HEK293T (cell line): ENCODE measurements at regions not wholly inside any gene's neighbourhood (a gene's known extent, or its start where the extent isn't known, plus 50 kb on each side); places are given as distances from the start of the nearest gene placed in this dataset.

Experiments
- BHLHE40 ChIP-seq: fragments of 450-650 bp; IDR thresholded peaks from 2 replicates; pipeline ENCODE4 v1.6.1; 2016; ENCODE audit warnings: mild to moderate bottlenecking, moderate library complexity, borderline replicate concordance
- ELF4 ChIP-seq: fragments of 450-650 bp; IDR thresholded peaks from 2 replicates; pipeline ENCODE4 v1.6.1; 2017; ENCODE audit warnings: antibody characterized with exemption
- FOXK2 ChIP-seq: fragments of 450-650 bp; IDR thresholded peaks from 2 replicates; pipeline ENCODE4 v1.6.1; 2016; ENCODE audit warnings: mild to moderate bottlenecking
- LEF1 ChIP-seq: fragments of 450-650 bp; IDR thresholded peaks from 2 replicates; pipeline ENCODE4 v1.6.1; 2017; ENCODE audit warnings: mild to moderate bottlenecking, borderline replicate concordance
- SP1 ChIP-seq: fragments of 450-650 bp; IDR thresholded peaks from 2 replicates; pipeline ENCODE4 v1.6.1; 2017
- SUZ12 ChIP-seq: fragments of 450-650 bp; IDR thresholded peaks from 2 replicates; pipeline ENCODE4 v1.6.1; 2016; ENCODE audit warnings: mild to moderate bottlenecking
- TARDBP ChIP-seq: fragments of 450-650 bp; IDR thresholded peaks from 2 replicates; pipeline ENCODE4 v1.6.1; 2016
- TF ChIP-seq, protein P1 (sequence below): fragments of 450-650 bp; IDR thresholded peaks from 2 replicates; pipeline ENCODE4 v1.6.1; 2016

DNA sequence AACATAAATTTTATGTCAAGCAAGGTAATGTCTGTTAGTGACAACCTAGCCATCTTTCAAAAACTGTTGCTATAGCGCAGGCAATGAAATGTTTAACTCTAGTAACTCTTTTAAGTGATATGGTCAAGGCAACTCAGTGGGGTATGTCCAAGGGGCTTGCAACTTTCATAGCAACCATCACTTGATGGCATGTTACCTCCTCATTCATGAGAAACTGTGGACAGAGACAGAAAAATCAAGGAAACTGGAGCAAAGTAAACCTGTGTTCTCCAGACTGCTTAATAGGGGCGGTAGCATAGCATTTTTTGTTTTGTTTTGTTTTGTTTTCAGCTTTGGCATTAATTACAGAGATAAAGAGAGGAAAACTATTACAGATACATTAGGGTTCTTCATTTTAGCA, 1456.8 kb upstream of the AGA start:
- TF ChIP-seq TARDBP (no peak), BHLHE40 (no peak), SUZ12 (no peak), ELF4 (no peak), SP1 (no peak), LEF1 (no peak), FOXK2 (no peak)
- TF ChIP-seq, protein P1, sequence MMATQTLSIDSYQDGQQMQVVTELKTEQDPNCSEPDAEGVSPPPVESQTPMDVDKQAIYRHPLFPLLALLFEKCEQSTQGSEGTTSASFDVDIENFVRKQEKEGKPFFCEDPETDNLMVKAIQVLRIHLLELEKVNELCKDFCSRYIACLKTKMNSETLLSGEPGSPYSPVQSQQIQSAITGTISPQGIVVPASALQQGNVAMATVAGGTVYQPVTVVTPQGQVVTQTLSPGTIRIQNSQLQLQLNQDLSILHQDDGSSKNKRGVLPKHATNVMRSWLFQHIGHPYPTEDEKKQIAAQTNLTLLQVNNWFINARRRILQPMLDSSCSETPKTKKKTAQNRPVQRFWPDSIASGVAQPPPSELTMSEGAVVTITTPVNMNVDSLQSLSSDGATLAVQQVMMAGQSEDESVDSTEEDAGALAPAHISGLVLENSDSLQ: no peak
